HepG2 (cell line): ENCODE measurements at regions not wholly inside any gene's neighbourhood (a gene's known extent, or its start where the extent isn't known, plus 50 kb on each side); places are given as distances from the start of the nearest gene placed in this dataset.

Experiments
- ATAC-seq: fragments of 200-7000 bp; cut with Tn5 transposase; 3 replicates; pipeline ENCODE4 v1.9.1; 2020; ENCODE audit warnings: mild to moderate bottlenecking, moderate library complexity
- BruUV-seq: library from RNA; stranded (reverse); fragments of 400-500 nt; replicated peaks from 2 replicates; lab custom pipeline; 2021; lab: Mats Ljungman, UMichigan
- CTCF ChIA-PET: fragments of 300-600 bp; formaldehyde crosslinking; extraction: SDS; loops from one replicate; lab custom pipeline; 2021; ENCODE audit warnings: low total read pairs, inconsistent platforms, low intra/inter-chr PET ratio; lab: Yijun Ruan, JAX
- POLR2A ChIA-PET: fragments of 350-600 bp; sonication (Branson Sonifier 250); formaldehyde crosslinking; loops from one replicate; lab custom pipeline; 2020; ENCODE audit warnings: antibody characterized with exemption, inconsistent platforms; lab: Yijun Ruan, JAX
- DNase-seq: peaks from one replicate; pipeline ENCODE4 v3.0.0-alpha.2; 2015; ENCODE audit warnings: low spot score
- FAIRE-seq: peaks from 3 replicates; lab custom pipeline; 2011; peaks lifted over from hg19 to GRCh38; lab: Jason Lieb, UNC
- H2AFZ ChIP-seq: one replicate; pipeline ENCODE4 v1.6.1; 2011; ENCODE audit warnings: low read length, inconsistent platforms
- H3K27ac ChIP-seq: fragments of 300-600 bp; 3 replicates; pipeline ENCODE4 v1.8.0; 2011; ENCODE audit warnings: mixed run types, mild to moderate bottlenecking, mixed read lengths, low read length, inconsistent platforms; ENCODE audit not compliant: insufficient read depth; ENCODE audit errors: extremely low read length
- H3K27me3 ChIP-seq, 2 experiments: fragments of 200-600 bp in 1 of 2; 2 replicates in 1 of 2; 3 replicates in 1 of 2; pipeline versions ENCODE4 v1.6.0 to v1.8.0; 2011; ENCODE audit warnings: low read length in 2 of 2, mild to moderate bottlenecking in 2 of 2, moderate library complexity in 2 of 2, inconsistent platforms in 1 of 2; ENCODE audit not compliant: insufficient read depth in 2 of 2, control insufficient read depth in 1 of 2
- H3K36me3 ChIP-seq, 2 experiments: fragments of 200-600 bp in 1 of 2; replicated peaks in 1 of 2; 2 replicates in 1 of 2; 3 replicates in 1 of 2; pipeline versions ENCODE4 v1.5.1 to v1.8.0; 2011; ENCODE audit warnings: low read length in 2 of 2, inconsistent platforms in 1 of 2; ENCODE audit not compliant: insufficient read depth in 2 of 2, control insufficient read depth in 1 of 2
- H3K4me1 ChIP-seq: 2 replicates; pipeline ENCODE4 v1.5.1; 2012; ENCODE audit warnings: low read length, inconsistent platforms; ENCODE audit not compliant: insufficient read depth
- H3K4me2 ChIP-seq: 2 replicates; pipeline ENCODE4 v1.6.0; 2011; ENCODE audit warnings: low read depth, low read length, inconsistent platforms
- H3K4me3 ChIP-seq, 3 experiments: fragments of 200-600 bp in 1 of 3; sonication (generic), shearing (Covaris generic) in 1 of 3; replicated peaks in 1 of 3; 2 replicates each; pipeline ENCODE4 v1.5.1; 2011 to 2016; ENCODE audit warnings: low read length in 3 of 3, inconsistent platforms in 2 of 3, low read depth in 2 of 3, mild to moderate bottlenecking in 2 of 3, control low read depth in 1 of 3, mixed read lengths in 1 of 3; ENCODE audit not compliant: insufficient read depth in 1 of 3
- H3K79me2 ChIP-seq: one replicate; pipeline ENCODE4 v1.6.1; 2011; ENCODE audit warnings: low read length, inconsistent platforms; ENCODE audit not compliant: insufficient read depth
- H3K9ac ChIP-seq: 2 replicates; pipeline ENCODE4 v1.6.0; 2011; ENCODE audit warnings: mild to moderate bottlenecking, low read depth, low read length, inconsistent platforms; ENCODE audit not compliant: insufficient read depth
- H3K9me3 ChIP-seq: 2 replicates; pipeline ENCODE4 v1.5.1; 2012; ENCODE audit warnings: mild to moderate bottlenecking, low read length
- H4K20me1 ChIP-seq: 2 replicates; pipeline ENCODE4 v1.6.0; 2011; ENCODE audit warnings: inconsistent platforms, mild to moderate bottlenecking, low read length, moderate library complexity; ENCODE audit not compliant: insufficient read depth
- GLMP ChIP-seq: sonication (generic); formaldehyde crosslinking; IDR thresholded peaks from 2 replicates; pipeline ENCODE4 v1.9.0; 2021; ENCODE audit warnings: missing genetic modification reagents, mild to moderate bottlenecking, borderline replicate concordance
- KDM4B ChIP-seq: sonication (generic); formaldehyde crosslinking; IDR thresholded peaks from 2 replicates; pipeline ENCODE4 v1.4.0; 2020; ENCODE audit warnings: missing genetic modification reagents
- LRRFIP1 ChIP-seq: sonication (generic); formaldehyde crosslinking; conservative IDR thresholded peaks from 2 replicates; pipeline ENCODE4 v1.4.0; 2020; ENCODE audit warnings: missing genetic modification reagents
- MLLT10 ChIP-seq: sonication (generic); formaldehyde crosslinking; IDR thresholded peaks from 2 replicates; pipeline ENCODE4 v1.4.0; 2020; ENCODE audit warnings: missing genetic modification reagents
- PHF21A ChIP-seq: sonication (generic); formaldehyde crosslinking; IDR thresholded peaks from 2 replicates; pipeline ENCODE4 v1.5.0; 2020; ENCODE audit warnings: mild to moderate bottlenecking, missing genetic modification reagents
- SMAD9 ChIP-seq: sonication (generic); formaldehyde crosslinking; IDR thresholded peaks from 2 replicates; pipeline ENCODE4 v1.5.1; 2020; ENCODE audit warnings: mild to moderate bottlenecking, missing genetic modification reagents
- SYNCRIP ChIP-seq: fragments of 200-400 bp; formaldehyde crosslinking; IDR thresholded peaks from 2 replicates; pipeline ENCODE4 v1.6.1; 2018; ENCODE audit warnings: mild to moderate bottlenecking, low read depth, low read length; ENCODE audit not compliant: insufficient read depth
- ZEB1 ChIP-seq: IDR thresholded peaks from 2 replicates; pipeline ENCODE4 v1.6.1; 2012; ENCODE audit warnings: mild to moderate bottlenecking, low read depth, inconsistent platforms; ENCODE audit not compliant: insufficient replicate concordance
- ZNF256 ChIP-seq: sonication (generic); formaldehyde crosslinking; conservative IDR thresholded peaks from 2 replicates; pipeline ENCODE4 v1.4.0; 2020; ENCODE audit warnings: missing genetic modification reagents
- ZNF260 ChIP-seq: sonication (generic); formaldehyde crosslinking; IDR thresholded peaks from 2 replicates; pipeline ENCODE4 v1.4.0; 2020; ENCODE audit warnings: missing genetic modification reagents, low read depth, mild to moderate bottlenecking, borderline replicate concordance
- ZNF484 ChIP-seq: sonication (generic); formaldehyde crosslinking; IDR thresholded peaks from 2 replicates; pipeline ENCODE4 v1.5.1; 2020; ENCODE audit warnings: mild to moderate bottlenecking, low read depth, missing genetic modification reagents, borderline replicate concordance
- ZNF501 ChIP-seq: sonication (generic); formaldehyde crosslinking; IDR thresholded peaks from 2 replicates; pipeline ENCODE4 v1.5.1; 2020; ENCODE audit warnings: mild to moderate bottlenecking, moderate library complexity, missing genetic modification reagents
- WGBS: methylation state at CpG from one replicate; pipeline ENCODE4 v1.1.6; 2017; ENCODE audit warnings: low lambda C conversion rate; 5-methylcytosine and 5-hydroxymethylcytosine counted together
- in situ Hi-C: cut with HindIII; loops from 2 replicates; pipeline ENCODE4 v1.10.0; 2017; ENCODE audit warnings: low pct_unique_long_range_greater_than_20kb; ENCODE audit not compliant: extremely low pct_ligation_motif_present
- intact Hi-C: fragments of 100-400 bp; cut with micrococcal nuclease; formaldehyde crosslinking; loops from one replicate; pipeline ENCODE4 v1.10.0; 2022; ENCODE audit not compliant: unreplicated experiment
- TF ChIP-seq, protein P1 (sequence below): IDR thresholded peaks from 2 replicates; pipeline ENCODE4 v1.6.1; 2016; ENCODE audit warnings: missing biosample characterization, missing genetic modification reagents, low read depth

DNA sequence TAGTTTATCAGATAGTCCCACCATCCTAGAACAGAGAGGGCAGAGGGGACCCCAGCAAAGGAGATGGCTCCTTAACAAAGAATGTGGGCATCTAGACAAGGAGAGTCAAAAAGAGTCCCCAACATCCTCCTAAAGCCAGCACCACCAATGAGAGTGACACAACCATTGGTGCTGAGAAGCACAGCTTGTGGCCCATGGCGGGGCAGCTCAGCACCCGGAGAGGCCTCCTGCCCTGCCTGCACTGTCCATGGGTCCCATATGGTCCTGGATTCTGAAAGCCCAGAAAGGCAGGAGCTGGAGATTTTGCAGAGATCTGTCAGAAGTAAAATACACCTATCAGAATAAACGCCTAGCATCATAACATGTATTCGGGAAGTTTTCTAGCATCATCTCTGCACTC is 311.8 kb upstream of the ZNF32 start:
- no peaks in the 10 kb centered on the region for H3K9me3 ChIP-seq
- H3K27ac ChIP-seq, result no peak overlapping the region
- no peak overlapping the region for H2AFZ ChIP-seq
- H3K36me3 ChIP-seq, result no peaks in the 10 kb centered on the region
- no peak overlapping the region for H3K9ac ChIP-seq
- POLR2A ChIA-PET, result no interaction called here
- BruUV-seq, result no TSS peak
- DNase-seq (no peak), ATAC-seq (no peak), FAIRE-seq (no peak)
- intact Hi-C loops (no loop called here), in situ Hi-C loops (no loop called here)
- CTCF ChIA-PET, result no interaction called here
- H3K27me3 ChIP-seq, result peaks cover 0 to 6% of the 10 kb centered on the region in 2 experiments; a peak in 2 of 5 replicates
- TF ChIP-seq ZNF260 (CRISPR knock-in tag), result no peak
- no peak for TF ChIP-seq MLLT10 (CRISPR knock-in tag)
- TF ChIP-seq GLMP, result no peak
- TF ChIP-seq, protein P1, sequence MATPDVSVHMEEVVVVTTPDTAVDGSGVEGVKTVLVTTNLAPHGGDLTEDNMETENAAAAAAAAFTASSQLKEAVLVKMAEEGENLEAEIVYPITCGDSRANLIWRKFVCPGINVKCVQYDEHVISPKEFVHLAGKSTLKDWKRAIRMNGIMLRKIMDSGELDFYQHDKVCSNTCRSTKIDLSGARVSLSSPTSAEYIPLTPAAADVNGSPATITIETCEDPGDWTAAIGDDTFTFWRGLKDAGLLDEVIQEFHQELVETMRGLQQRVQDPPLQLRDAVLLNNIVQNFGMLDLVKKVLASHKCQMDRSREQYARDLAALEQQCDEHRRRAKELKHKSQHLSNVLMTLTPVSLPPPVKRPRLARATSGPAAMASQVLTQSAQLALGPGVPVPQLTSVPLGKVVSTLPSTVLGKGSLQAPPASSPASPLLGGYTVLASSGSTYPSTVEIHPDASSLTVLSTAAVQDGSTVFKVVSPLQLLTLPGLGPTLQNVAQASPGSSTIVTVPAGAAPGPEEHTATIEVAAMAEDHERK, result no peak
- H3K79me2 ChIP-seq, result no peaks in the 10 kb centered on the region
- no peaks in the 10 kb centered on the region for H3K4me1 ChIP-seq
- WGBS, result 44% methylated on average over 4 of the region's 4 CpGs
- H4K20me1 ChIP-seq, result no peaks in the 10 kb centered on the region
- no peak overlapping the region for H3K4me3 ChIP-seq
- H3K4me2 ChIP-seq, result no peak overlapping the region

- H4K20me1 ChIP-seq, result no peaks in the 10 kb centered on the region
- H3K36me3 ChIP-seq, result no peaks in the 10 kb centered on the region
- POLR2A ChIA-PET, result no interaction called here
- TF ChIP-seq ZNF256 (CRISPR knock-in tag), result no peak
- no peak for TF ChIP-seq PHF21A (CRISPR knock-in tag)
- no peak for TF ChIP-seq ZNF501 (CRISPR knock-in tag)
- TF ChIP-seq SMAD9, result no peak
- TF ChIP-seq ZEB1, result no peak
- no peak for TF ChIP-seq LRRFIP1 (CRISPR knock-in tag)
- TF ChIP-seq SYNCRIP, result no peak
- no peak for TF ChIP-seq KDM4B (CRISPR knock-in tag)
- TF ChIP-seq ZNF484 (CRISPR knock-in tag), result no peak
Observed at GRCh38 chr10:43960135-43960415, 311.4 kb upstream of the ZNF32 start.

More at GRCh38 chr10:43960135-43960415, 311.4 kb upstream of the ZNF32 start:
- FAIRE-seq (no peak), DNase-seq (no peak), ATAC-seq (no peak)
- H3K4me1 ChIP-seq, result no peaks in the 10 kb centered on the region
- no peak overlapping the region for H3K9ac ChIP-seq
- intact Hi-C loops, result no loop called here
- no TSS peak for BruUV-seq
- no peak overlapping the region for H3K4me2 ChIP-seq
- in situ Hi-C loops, result no loop called here
- CTCF ChIA-PET, result no interaction called here
- no peaks in the 10 kb centered on the region for H3K79me2 ChIP-seq
- WGBS, result 0% methylated on average over 2 of the region's 2 CpGs
- no peak overlapping the region for H3K4me3 ChIP-seq
- no peaks in the 10 kb centered on the region for H3K9me3 ChIP-seq
- H2AFZ ChIP-seq, result no peak overlapping the region
- H3K27ac ChIP-seq, result no peak overlapping the region
- peaks cover 0 to 4% of the 10 kb centered on the region in 2 experiments; a peak in 2 of 5 replicates for H3K27me3 ChIP-seq
